ENCODE measurements at regions not wholly inside any gene's neighbourhood (a gene's known extent, or its start where the extent isn't known, plus 50 kb on each side); places are given as distances from the start of the nearest gene placed in this dataset.

DNA sequence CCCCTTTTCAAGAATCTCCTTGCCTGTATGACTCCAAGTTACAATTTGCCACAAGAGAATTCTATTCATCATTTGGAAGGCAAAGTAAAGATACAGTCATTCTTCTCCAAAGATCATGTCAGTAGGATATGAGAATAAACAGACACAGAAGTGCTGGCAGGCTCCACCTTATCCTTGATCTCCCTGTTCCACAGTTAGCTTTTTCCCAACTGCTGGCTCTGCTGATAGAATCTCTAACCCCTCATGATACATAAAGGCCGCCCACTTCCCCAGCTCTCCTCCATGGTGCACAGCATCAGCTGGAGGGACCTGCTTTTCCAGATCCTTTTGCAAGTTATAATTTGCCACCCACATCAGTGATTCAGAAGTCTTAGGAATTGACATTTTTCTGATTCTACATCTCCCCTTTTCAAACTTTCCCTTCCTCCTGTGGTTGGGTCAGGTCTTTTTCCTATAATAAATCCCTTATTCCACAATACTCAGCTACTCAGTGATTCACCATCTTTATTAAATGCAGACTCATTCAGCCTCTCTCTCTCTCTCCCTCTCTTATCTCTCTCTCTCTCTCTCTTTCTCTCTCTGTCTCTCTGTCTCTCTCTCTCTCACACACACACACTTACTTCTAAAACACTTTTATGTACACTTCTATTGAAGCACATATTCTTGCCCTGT, 465.4 kb downstream of the GBE1 start:
- intact Hi-C loops (cut with DNase I) = no loop called here
- 44 to 79% methylated on average over 1 of the region's 1 CpG for WGBS, 2 donors
- no peak for DNase-seq
- Histone ChIP-seq H3K4me3 (no peak overlapping the region), H3K27ac (no peak overlapping the region), H3K36me3 (no peaks in the 10 kb centered on the region), H3K4me1 (no peaks in the 10 kb centered on the region), H3K9me3 (no peaks in the 10 kb centered on the region), H3K27me3 (peaks cover 0 to 4% (median 0%) of the 10 kb centered on the region in 4 donors)
- TF ChIP-seq POLR2A (IDR thresholded peaks at IDR 0.05) = no peak
- TF ChIP-seq, protein P1, sequence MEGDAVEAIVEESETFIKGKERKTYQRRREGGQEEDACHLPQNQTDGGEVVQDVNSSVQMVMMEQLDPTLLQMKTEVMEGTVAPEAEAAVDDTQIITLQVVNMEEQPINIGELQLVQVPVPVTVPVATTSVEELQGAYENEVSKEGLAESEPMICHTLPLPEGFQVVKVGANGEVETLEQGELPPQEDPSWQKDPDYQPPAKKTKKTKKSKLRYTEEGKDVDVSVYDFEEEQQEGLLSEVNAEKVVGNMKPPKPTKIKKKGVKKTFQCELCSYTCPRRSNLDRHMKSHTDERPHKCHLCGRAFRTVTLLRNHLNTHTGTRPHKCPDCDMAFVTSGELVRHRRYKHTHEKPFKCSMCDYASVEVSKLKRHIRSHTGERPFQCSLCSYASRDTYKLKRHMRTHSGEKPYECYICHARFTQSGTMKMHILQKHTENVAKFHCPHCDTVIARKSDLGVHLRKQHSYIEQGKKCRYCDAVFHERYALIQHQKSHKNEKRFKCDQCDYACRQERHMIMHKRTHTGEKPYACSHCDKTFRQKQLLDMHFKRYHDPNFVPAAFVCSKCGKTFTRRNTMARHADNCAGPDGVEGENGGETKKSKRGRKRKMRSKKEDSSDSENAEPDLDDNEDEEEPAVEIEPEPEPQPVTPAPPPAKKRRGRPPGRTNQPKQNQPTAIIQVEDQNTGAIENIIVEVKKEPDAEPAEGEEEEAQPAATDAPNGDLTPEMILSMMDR (IDR thresholded peaks at IDR 0.05) = no peak

DNA sequence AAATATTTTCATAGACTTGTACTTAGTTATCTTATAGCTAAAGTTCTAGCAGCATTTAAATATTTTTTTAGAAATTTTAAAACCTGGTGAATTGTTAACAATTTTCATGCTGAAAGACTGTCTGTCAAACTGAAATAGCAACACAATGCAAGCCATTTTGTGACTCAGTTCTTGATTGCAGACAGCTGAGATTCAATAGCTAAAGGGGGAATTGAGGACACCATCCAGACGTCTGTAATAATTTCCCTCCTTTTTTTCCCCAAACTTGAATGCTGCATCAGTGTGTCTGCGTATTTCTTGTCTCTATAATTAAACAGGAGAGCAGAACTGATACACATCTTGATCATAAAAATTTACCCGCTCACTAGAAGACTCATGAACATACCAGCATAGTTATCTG, 468.3 kb downstream of the GBE1 start:
- Histone ChIP-seq H3K36me3 (no peaks in the 10 kb centered on the region), H3K4me1 (no peaks in the 10 kb centered on the region), H3K27me3 (peaks cover 0 to 4% (median 0%) of the 10 kb centered on the region in 4 donors), H3K27ac (no peak overlapping the region), H3K9me3 (no peaks in the 10 kb centered on the region), H3K4me3 (no peak overlapping the region)
- no peak for DNase-seq
- TF ChIP-seq, protein P1 (IDR thresholded peaks at IDR 0.05) = no peak
- no peak for TF ChIP-seq POLR2A (IDR thresholded peaks at IDR 0.05)
- WGBS, 2 donors = 75 to 76% methylated on average over 3 of the region's 3 CpGs
- intact Hi-C loops (cut with DNase I) = no loop called here

DNA sequence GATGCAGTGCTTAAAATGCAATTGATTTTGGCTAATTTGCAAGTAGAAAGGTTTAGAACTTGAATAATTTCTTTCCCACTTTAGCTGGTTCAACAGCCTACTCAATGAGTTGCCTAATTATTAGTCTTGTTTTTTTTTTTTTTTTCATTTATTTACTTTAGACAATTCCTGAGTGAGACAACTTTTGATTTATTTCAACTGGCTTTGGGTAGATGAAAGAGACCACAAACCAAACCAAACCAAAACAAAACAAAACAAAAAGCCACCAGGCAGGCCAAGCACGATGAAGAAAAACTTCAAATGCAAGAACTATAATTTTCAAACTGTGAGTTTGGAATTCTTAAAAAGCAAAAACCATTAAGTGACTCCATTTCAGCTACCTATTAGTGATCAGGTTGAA, 469.9 kb downstream of the GBE1 start:
- Histone ChIP-seq H3K9me3 (no peaks in the 10 kb centered on the region), H3K27ac (no peak overlapping the region), H3K36me3 (no peaks in the 10 kb centered on the region), H3K27me3 (peaks cover 0 to 4% (median 0%) of the 10 kb centered on the region in 4 donors), H3K4me3 (no peak overlapping the region), H3K4me1 (no peaks in the 10 kb centered on the region)
- intact Hi-C loops (cut with DNase I) = no loop called here
- no peak for TF ChIP-seq POLR2A (IDR thresholded peaks at IDR 0.05)
- TF ChIP-seq, protein P1 (IDR thresholded peaks at IDR 0.05) = no peak
- WGBS, 2 donors = 29 to 39% methylated on average over 1 of the region's 1 CpG
- DNase-seq = no peak

DNA sequence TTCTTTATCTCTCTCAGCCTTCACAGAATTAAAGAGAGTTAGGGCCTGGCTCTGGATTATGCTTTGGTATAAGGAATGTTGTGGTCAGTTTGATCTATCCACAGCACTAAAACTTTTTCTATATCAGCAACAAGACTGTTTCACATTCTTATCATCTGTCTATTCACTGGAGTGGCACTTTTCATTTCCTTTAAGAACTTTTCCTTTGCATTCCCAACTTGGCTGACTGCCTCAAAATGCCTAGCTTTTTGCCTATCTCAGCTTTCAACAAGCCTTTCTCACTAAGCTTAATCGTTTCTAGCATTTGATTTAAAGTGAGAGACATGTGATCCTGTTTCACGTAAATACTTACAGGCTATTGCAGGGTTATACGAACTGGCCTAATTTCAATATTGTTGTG, 471.8 kb downstream of the GBE1 start:
- Histone ChIP-seq H3K36me3 (no peaks in the 10 kb centered on the region), H3K4me3 (no peak overlapping the region), H3K9me3 (no peaks in the 10 kb centered on the region), H3K27me3 (peaks cover 0 to 4% (median 0%) of the 10 kb centered on the region in 4 donors), H3K27ac (no peak overlapping the region), H3K4me1 (no peaks in the 10 kb centered on the region)
- intact Hi-C loops (cut with DNase I) = no loop called here
- no peak for TF ChIP-seq POLR2A (IDR thresholded peaks at IDR 0.05)
- TF ChIP-seq, protein P1 (IDR thresholded peaks at IDR 0.05) = no peak
- 69 to 70% methylated on average over 3 of the region's 3 CpGs for WGBS, 2 donors
- no peak for DNase-seq

DNA sequence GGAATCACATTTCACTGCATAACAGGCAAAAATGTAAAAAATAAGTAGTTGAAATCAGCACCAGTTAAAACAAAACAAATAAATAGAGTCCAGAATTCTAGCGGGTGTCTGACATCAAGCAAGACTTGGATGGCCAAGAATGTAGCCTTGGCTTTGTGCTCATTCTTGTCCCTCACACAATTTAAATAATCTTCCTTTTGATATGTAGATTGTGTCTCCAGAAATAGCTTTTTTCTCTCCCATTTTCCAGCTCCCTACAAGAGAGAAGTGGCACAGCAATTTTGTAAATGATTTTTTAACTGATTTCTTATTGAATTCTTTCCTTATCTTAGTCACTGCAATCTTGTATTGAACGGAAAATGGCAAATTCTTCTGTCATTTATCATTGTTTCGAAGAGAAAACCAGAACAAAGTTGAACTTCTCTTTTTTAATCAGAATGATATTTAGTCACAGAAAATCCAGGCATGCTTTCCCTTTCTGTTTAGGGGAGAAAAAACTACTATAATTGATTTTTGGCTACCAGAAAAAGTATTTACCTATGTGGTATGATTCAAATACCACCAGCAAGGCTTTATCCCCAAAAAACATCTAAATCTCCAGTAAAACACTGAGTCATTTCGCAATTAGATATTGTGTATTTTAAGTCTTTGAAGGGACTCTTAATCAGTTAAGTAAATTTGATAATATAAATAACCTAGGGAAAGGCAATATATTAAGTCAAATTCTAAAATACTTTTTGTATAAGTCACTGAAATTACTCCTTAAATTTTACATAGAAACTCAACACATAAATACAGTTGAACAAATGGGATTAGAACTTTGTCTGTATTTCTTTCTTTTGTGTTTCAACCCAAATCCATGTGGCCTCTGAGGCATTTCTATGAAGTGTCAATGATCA, 481.7 kb downstream of the GBE1 start:
- TF ChIP-seq, protein P1 (IDR thresholded peaks at IDR 0.05) = no peak
- no peak for TF ChIP-seq POLR2A (IDR thresholded peaks at IDR 0.05)
- 52 to 58% methylated on average over 4 of the region's 4 CpGs for WGBS, 2 donors

More for the DNA sequence above, 481.7 kb downstream of the GBE1 start:
- no peak overlapping the region for H3K4me3 ChIP-seq
- no peak overlapping the region for H3K27ac ChIP-seq
- H3K27me3 ChIP-seq = no peaks in the 10 kb centered on the region
- DNase-seq = no peak
- no peaks in the 10 kb centered on the region for H3K36me3 ChIP-seq
- H3K4me1 ChIP-seq = no peaks in the 10 kb centered on the region
- intact Hi-C loops (cut with DNase I) = no loop called here
- H3K9me3 ChIP-seq = no peaks in the 10 kb centered on the region

Data from esophagus squamous epithelium (tissue), 5 donors.